ENCODE measurements at regions not wholly inside any gene's neighbourhood (a gene's known extent, or its start where the extent isn't known, plus 50 kb on each side); places are given as distances from the start of the nearest gene placed in this dataset.
A peak's percentile ranks its signal among the peaks of the same experiment; 100 is the strongest.

DNA sequence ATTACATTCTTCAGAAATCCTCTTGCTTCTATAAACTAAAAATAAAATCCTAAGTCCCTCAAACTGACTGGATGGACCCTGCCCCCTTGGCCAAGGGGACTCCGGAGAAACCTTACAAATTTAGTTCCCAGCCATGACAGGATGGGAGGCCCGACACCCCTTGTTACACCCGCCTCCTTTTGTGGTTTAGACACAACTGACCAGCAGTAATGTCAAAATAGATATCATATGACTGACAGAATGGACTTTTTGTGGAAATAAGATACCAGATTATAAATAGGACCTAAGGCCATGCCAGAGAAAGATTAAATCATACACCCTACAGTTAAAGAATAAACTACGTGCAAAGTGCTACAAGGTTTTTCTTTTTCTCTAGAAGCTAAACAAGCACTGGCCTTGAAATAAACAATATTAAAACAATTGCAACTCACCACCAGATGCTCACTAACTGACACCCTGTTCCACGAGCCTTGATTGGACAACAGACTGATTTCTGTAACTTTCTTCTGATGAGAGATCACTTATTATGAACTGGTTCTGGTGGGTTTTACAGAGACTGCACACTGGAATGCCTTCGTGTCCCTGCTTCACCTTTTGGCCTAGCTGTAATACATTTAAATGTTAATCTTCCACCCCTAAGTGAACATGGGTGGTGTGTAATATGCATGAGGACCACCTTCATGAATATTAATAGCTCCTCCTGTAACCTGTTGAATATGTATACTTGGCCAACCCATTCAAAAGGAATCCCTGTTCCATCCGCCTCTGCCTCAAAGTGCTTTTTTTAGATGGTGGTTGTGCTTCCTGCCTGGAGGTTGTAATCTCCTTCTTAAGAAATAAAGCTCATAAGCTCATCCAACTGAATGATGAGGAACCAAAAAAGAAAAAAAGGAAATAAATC lies 99.6 kb downstream of the ODF2L start:
- DNase-seq (ENCODE audit: low read depth): no peak

- DNase-seq (ENCODE audit: low read depth): no peak
Observed at GRCh38 chr1:86289746-86290145, 106.4 kb downstream of the ODF2L start.

DNA sequence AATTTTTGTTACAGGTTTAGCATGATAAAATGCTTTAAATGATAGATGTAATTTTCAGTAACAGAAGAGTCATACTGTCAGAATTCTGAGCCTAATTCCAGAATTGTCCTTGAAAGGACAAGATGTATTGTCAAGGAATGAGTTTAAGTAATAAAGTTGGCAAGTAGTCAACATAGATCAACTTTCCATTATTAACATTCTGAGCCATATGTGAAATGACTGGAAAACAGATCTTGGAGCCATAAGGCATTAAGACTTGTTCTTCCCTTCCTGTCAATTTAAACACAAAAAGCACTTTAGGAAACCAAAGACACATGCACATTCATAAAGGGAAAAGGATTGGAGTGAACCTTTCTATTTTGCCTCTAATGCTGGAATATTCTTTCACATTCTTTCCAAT lies 107.0 kb downstream of the ODF2L start:
- DNase-seq (ENCODE audit: low read depth): no peak

DNA sequence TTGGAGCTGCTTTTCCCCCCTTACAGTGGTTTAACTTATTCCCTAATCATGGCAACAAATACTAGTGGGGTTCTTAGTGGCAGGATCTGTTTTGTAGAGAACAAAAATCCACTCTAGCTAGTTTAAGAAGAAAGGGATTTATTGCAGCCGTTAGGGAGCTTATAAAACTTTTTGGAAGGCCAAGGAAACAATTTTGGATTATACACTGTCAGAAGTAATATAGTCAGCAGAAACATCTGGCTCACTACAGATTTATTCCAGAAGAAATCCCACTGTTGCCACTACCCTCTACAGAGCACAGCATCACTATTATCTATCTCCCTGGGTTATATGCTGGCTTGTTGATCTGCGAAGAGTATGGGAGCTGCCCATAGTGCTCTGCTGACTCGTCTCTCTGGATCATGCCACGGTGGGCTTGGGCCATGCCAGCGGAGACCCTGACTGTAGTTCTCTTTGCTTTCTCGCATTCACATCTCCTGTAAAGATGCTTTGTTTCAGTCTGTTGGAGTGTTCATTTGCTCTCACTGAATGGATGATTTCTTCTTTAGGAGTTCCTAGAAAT lies 107.5 kb downstream of the ODF2L start:
- no peak for DNase-seq (ENCODE audit: low read depth)

DNA sequence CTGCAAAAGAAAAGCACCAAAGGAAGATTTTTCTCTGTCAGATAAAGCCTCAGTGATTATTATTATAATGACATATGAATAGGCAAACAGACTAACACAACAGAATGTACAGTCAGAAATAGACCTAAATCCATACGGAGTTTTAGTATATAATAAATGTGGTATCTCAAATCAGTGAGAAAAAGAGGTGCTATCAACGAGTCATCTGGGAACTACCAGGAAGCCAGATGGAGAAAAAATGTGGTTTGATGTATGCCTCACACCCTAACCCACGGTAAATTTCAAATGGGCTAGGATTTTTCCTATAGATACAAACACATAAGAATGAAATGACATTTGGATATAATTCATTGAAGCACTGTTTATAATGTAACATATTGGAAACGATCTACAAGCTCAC lies 110.3 kb downstream of the ODF2L start:
- no peak for DNase-seq (ENCODE audit: low read depth)

- DNase-seq (ENCODE audit: low read depth): no peak
Observed at GRCh38 chr1:86282611-86283010, 113.5 kb downstream of the ODF2L start.

DNA sequence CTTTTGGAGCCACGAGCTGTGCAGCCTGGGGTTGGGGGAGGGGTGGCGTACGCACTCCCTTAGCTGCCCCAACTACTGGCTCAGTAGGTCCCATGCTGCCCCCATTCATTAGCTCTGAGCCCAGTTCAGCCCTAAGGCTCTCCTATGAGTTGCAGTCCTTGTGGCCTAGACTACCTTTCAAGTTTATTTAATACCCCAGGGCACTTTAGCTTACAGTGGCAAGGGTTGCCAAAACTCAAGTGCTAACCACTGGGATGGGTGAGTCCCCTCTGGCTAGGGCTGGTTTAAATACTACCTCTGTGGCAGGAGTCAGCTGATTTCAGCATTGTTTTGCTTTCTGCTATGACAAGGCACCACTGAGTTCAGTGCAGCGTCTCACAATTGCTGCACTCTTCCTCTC lies 118.2 kb downstream of the ODF2L start:
- no peak for DNase-seq (ENCODE audit: low read depth)

GRCh38 chr1:86273066-86273465 lies 116.5 kb upstream of the COL24A1 start:
- no peak for DNase-seq (ENCODE audit: low read depth)

- no peak for DNase-seq (ENCODE audit: low read depth)
Observed at GRCh38 chr1:86272083-86272482, 115.5 kb upstream of the COL24A1 start.

GRCh38 chr1:86271046-86271445 lies 114.5 kb upstream of the COL24A1 start:
- DNase-seq (ENCODE audit: low read depth): no peak

GRCh38 chr1:86263101-86263500 lies 106.5 kb upstream of the COL24A1 start:
- no peak for DNase-seq (ENCODE audit: low read depth)

- DNase-seq (ENCODE audit: low read depth): no peak
Observed at GRCh38 chr1:86260476-86260875, 103.9 kb upstream of the COL24A1 start.

DNA sequence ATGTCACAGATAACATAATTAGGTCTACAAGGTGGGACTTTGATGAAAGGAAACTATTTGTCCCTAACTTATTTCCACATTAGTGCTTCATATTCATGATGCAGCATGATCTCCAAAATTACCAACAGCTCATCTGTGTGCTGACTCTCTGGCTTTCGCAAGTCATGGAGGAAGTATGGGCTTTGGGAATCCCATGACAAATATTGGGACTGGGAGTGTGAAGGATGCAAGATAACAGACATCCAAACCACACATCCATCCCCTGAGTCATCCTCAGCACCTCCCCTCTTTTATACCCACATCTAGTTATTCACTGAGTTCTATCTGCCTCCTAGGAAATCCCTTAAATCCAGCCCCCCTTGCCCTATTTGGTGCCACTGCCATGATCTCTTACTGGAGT lies 102.8 kb upstream of the COL24A1 start:
- DNase-seq (ENCODE audit: low read depth): peak; percentile 75

- DNase-seq (ENCODE audit: low read depth): peak; percentile 42
Observed at GRCh38 chr1:86258101-86258500, 101.5 kb upstream of the COL24A1 start.

GRCh38 chr1:86247597-86248279 lies 91.2 kb upstream of the COL24A1 start:
- no peak for DNase-seq (ENCODE audit: low read depth)

DNA sequence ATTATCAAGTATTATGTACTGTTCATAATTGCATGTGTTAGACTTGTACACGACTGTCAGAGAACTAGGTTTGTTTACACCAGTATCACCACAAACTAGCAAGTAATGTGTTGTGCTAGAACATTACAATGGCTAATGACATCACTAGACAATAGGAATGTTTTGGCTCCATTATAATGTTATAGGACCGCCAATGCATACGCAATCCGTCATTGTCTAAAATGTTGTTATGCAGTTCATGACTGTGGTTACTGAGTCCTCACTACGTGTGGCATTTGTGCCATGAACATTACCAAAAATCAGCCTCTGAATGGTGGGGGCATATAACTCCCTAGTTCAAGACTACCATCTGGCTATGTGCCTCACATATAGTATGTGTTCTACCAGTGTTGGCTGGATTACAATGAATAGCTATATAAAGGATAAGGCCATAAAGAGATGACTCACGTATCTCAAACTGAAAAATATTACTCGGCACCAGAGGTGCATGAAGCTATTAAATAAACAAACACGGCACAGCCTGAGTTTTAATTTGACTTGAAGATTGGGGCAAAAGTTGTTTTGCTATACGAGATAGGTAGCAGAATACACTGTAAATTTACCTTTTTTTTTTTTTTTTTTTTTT lies 89.1 kb upstream of the COL24A1 start:
- DNase-seq (ENCODE audit: low read depth): no peak

DNA sequence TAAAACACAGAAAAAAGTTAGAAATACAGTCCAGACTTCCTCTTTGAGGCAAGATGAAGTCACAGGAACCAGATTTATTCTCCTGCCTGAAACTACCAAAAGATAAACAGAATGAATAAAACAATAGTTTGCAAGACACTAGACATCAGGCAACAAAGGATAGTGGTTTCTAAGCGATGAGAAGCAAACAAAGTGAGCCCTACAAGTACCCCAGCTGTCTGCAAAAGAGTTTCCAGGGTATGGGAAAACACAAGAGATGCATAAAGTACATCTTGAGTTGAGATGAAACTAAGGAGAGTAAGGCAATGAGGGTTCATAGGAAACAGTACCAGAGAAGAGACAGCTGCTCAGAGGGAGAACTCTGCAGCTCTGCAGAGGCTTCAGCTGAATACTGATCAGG lies 83.3 kb upstream of the COL24A1 start:
- no peak for DNase-seq (ENCODE audit: low read depth)

GRCh38 chr1:86239490-86239889 lies 82.9 kb upstream of the COL24A1 start:
- DNase-seq (ENCODE audit: low read depth): no peak

GRCh38 chr1:86238226-86238625 lies 81.7 kb upstream of the COL24A1 start:
- no peak for DNase-seq (ENCODE audit: low read depth)

DNA sequence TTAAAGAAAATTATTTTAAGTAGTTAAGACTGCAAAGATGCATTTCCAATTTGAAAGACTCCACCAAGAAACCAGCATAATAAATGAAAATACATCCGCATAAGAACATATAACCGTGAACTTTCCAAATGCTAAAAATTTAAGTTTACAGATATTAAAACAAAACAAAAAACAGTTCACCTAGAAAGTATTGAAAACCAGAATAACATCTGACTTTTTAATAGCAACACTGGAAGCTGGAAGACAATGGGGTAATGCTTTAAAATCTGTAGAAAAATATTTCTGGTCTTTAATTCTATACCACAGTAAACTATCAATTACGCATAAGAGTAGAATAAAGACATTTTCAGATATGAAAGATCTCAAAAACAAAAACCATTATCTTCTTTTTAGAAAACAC lies 79.3 kb upstream of the COL24A1 start:
- DNase-seq (ENCODE audit: low read depth): no peak

DNA sequence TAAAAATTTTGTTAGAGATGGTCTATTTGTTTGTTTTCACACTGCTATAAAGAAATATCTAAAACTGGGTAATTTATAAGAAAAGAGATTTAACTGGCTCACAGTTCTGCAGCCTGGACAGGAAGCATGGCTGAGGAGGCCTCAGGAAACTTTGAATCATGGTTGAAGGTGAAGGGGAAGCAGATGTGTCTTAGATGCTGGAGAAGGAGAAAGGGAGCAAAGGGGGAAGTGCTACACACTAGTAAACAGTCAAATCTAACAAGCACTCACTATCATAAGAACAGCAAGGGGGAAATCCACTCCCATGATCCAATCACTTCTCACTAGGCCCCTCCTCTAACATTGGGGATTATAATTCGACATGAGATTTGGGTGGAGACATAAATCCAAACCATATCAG lies 76.8 kb upstream of the COL24A1 start:
- DNase-seq (ENCODE audit: low read depth): no peak

- no peak for DNase-seq (ENCODE audit: low read depth)
Observed at GRCh38 chr1:86231076-86231475, 74.5 kb upstream of the COL24A1 start.
